GM12878 (cell line): ENCODE measurements at regions not wholly inside any gene's neighbourhood (a gene's known extent, or its start where the extent isn't known, plus 50 kb on each side); places are given as distances from the start of the nearest gene placed in this dataset.

Experiments
- ATAC-seq: fragments of 200-7000 bp; cut with Tn5 transposase; 3 replicates; pipeline ENCODE4 v1.9.1; 2020; ENCODE audit warnings: mild to moderate bottlenecking, moderate library complexity
- BruUV-seq: library from RNA; stranded (reverse); fragments of 400-500 nt; replicated peaks from 2 replicates; lab custom pipeline; 2021; lab: Mats Ljungman, UMichigan
- CTCF ChIA-PET: fragments of 300-600 bp; sonication (Branson Sonifier 250); formaldehyde crosslinking; extraction: SDS; loops from one replicate; lab custom pipeline; 2021; ENCODE audit warnings: inconsistent platforms; lab: Yijun Ruan, JAX
- POLR2A ChIA-PET: fragments of 350-600 bp; formaldehyde crosslinking; extraction: SDS; loops from one replicate; lab custom pipeline; 2021; ENCODE audit warnings: inconsistent platforms; lab: Charles Lee
- RAD21 ChIA-PET: fragments of 300-600 bp; sonication (Branson Sonifier 250); formaldehyde crosslinking; loops from one replicate; lab custom pipeline; 2023; ENCODE audit warnings: antibody characterized with exemption; ENCODE audit not compliant: unreplicated experiment; lab: Charles Lee
- SMC1A ChIA-PET: fragments of 300-600 bp; sonication (Branson Sonifier 250); formaldehyde crosslinking; loops from one replicate; lab custom pipeline; 2023; ENCODE audit not compliant: unreplicated experiment, uncharacterized antibody; lab: Charles Lee
- DNase-seq: peaks from one replicate; pipeline ENCODE4 v3.0.0-alpha.2; 2011; ENCODE audit warnings: low read depth, low spot score
- FAIRE-seq: peaks from 3 replicates; lab custom pipeline; 2011; peaks lifted over from hg19 to GRCh38; lab: Jason Lieb, UNC
- H2AFZ ChIP-seq: 2 replicates; pipeline ENCODE4 v1.6.0; 2011; ENCODE audit warnings: low read depth, low read length, control low read depth; ENCODE audit not compliant: control insufficient read depth
- H3K27ac ChIP-seq: 2 replicates; pipeline ENCODE4 v1.5.1; 2011; ENCODE audit warnings: control low read depth; ENCODE audit not compliant: control insufficient read depth, insufficient read depth
- H3K27me3 ChIP-seq, 2 experiments: replicated peaks in 1 of 2; 2 replicates each; pipeline versions ENCODE4 v1.6.0 to v1.6.1; 2011; ENCODE audit warnings: low read length in 1 of 2; ENCODE audit not compliant: control insufficient read depth in 2 of 2, insufficient read depth in 2 of 2
- H3K36me3 ChIP-seq, 2 experiments: 2 replicates each; pipeline ENCODE4 v1.5.1; 2011; ENCODE audit warnings: low read length in 1 of 2; ENCODE audit not compliant: control insufficient read depth in 2 of 2, insufficient read depth in 2 of 2
- H3K4me1 ChIP-seq: 2 replicates; pipeline ENCODE4 v1.6.1; 2011; ENCODE audit warnings: mild to moderate bottlenecking, low read length, moderate library complexity, mixed read lengths; ENCODE audit not compliant: control insufficient read depth, insufficient read depth
- H3K4me2 ChIP-seq: 2 replicates; pipeline ENCODE4 v1.6.0; 2011; ENCODE audit warnings: control low read depth; ENCODE audit not compliant: control insufficient read depth, insufficient read depth
- H3K4me3 ChIP-seq: fragments of 200-600 bp; sonication (generic); 2 replicates; pipeline ENCODE4 v1.5.1; 2016
- H3K79me2 ChIP-seq: 2 replicates; pipeline ENCODE4 v1.6.0; 2011; ENCODE audit warnings: low read length; ENCODE audit not compliant: control insufficient read depth, insufficient read depth
- H3K9ac ChIP-seq: 2 replicates; pipeline ENCODE4 v1.8.0; 2011; ENCODE audit warnings: low read length, control low read depth, mixed read lengths; ENCODE audit not compliant: control insufficient read depth, insufficient read depth
- H3K9me3 ChIP-seq: replicated peaks from 3 replicates; pipeline ENCODE4 v1.5.1; 2011; ENCODE audit warnings: mild to moderate bottlenecking, low read length; ENCODE audit not compliant: control insufficient read depth, insufficient read depth
- H4K20me1 ChIP-seq: 2 replicates; pipeline ENCODE4 v1.6.0; 2011; ENCODE audit not compliant: control insufficient read depth, insufficient read depth
- CEBPB ChIP-seq, 2 experiments: fragments of 150-350 bp in 1 of 2; IDR thresholded peaks; 2 replicates each; pipeline ENCODE4 v1.6.1; 2012 to 2014; ENCODE audit warnings: low read depth in 2 of 2, low read length in 2 of 2, borderline replicate concordance in 1 of 2, inconsistent platforms in 1 of 2
- E2F8 ChIP-seq: fragments of 450-650 bp; IDR thresholded peaks from 2 replicates; pipeline ENCODE4 v1.6.1; 2018; ENCODE audit warnings: mild to moderate bottlenecking, low read depth, moderate library complexity; ENCODE audit not compliant: partially characterized antibody
- EP300 ChIP-seq, 2 experiments: fragments of 150-350 bp in 1 of 2; IDR thresholded peaks; 2 replicates each; pipeline ENCODE4 v1.6.1; 2011 to 2012; ENCODE audit warnings: low read depth in 2 of 2, low read length in 2 of 2, borderline replicate concordance in 1 of 2, improper control_type of control experiment in 1 of 2, inconsistent platforms in 1 of 2; ENCODE audit not compliant: control insufficient read depth in 1 of 2
- MYC ChIP-seq: IDR thresholded peaks from 2 replicates; pipeline ENCODE4 v1.6.1; 2011; ENCODE audit warnings: mild to moderate bottlenecking, low read length, moderate library complexity, inconsistent platforms; ENCODE audit not compliant: insufficient read depth, insufficient replicate concordance, insufficient read length, severe bottlenecking
- RB1 ChIP-seq: fragments of 450-650 bp; formaldehyde crosslinking; IDR thresholded peaks from 2 replicates; pipeline ENCODE4 v1.6.1; 2017; ENCODE audit warnings: mild to moderate bottlenecking, borderline replicate concordance
- RELB ChIP-seq: fragments of 450-650 bp; IDR thresholded peaks from 2 replicates; pipeline ENCODE4 v1.6.1; 2017; ENCODE audit warnings: low read depth, mild to moderate bottlenecking, moderate library complexity
- RUNX3 ChIP-seq: IDR thresholded peaks from 2 replicates; pipeline ENCODE4 v1.6.1; 2012; ENCODE audit warnings: low read length, inconsistent platforms
- SMC3 ChIP-seq: IDR thresholded peaks from 2 replicates; pipeline ENCODE4 v1.6.1; 2011; ENCODE audit warnings: low read length, improper control_type of control experiment, borderline replicate concordance
- SREBF1 ChIP-seq: IDR thresholded peaks from 2 replicates; pipeline ENCODE4 v1.6.1; 2012; ENCODE audit warnings: mild to moderate bottlenecking, low read length
- WRNIP1 ChIP-seq: IDR thresholded peaks from 2 replicates; pipeline ENCODE4 v1.6.1; 2011; ENCODE audit warnings: low read depth, low read length, improper control_type of control experiment, borderline replicate concordance
- ZNF592 ChIP-seq: fragments of 450-650 bp; IDR thresholded peaks from 2 replicates; pipeline ENCODE4 v1.6.1; 2017; ENCODE audit warnings: mild to moderate bottlenecking, moderate library complexity
- WGBS: methylation state at CpG from one replicate; pipeline ENCODE4 v1.1.6; 2016; ENCODE audit warnings: low lambda C conversion rate; ENCODE audit not compliant: insufficient replicate concordance, insufficient coverage; ENCODE audit errors: missing lambda C conversion rate; 5-methylcytosine and 5-hydroxymethylcytosine counted together
- in situ Hi-C: fragments of 300-500 bp; cut with MboI; formaldehyde crosslinking; loops from 9 replicates; pipeline ENCODE4 v1.14.3; 2018; ENCODE audit warnings: mixed read lengths
- intact Hi-C: fragments of 100-400 bp; cut with micrococcal nuclease; formaldehyde crosslinking; loops from one replicate; pipeline ENCODE4 v1.14.2; 2022; ENCODE audit not compliant: unreplicated experiment
- TF ChIP-seq, protein P1 (sequence below): IDR thresholded peaks from 2 replicates; pipeline ENCODE4 v1.6.1; 2011; ENCODE audit warnings: low read depth, low read length, improper control_type of control experiment, borderline replicate concordance

- H3K9ac ChIP-seq = no peak overlapping the region
- H3K4me1 ChIP-seq = peaks cover 5% of the 10 kb centered on the region; the same call in 1 of the 2 replicates
- H2AFZ ChIP-seq = no peak overlapping the region; the same call in none of the 2 replicates
- POLR2A ChIA-PET = no interaction called here
- ATAC-seq (peak; percentile 69), FAIRE-seq (no peak), DNase-seq (no peak)
- 32% methylated on average over 9 of the region's 9 CpGs for WGBS
- H3K9me3 ChIP-seq = peaks cover 2% of the 10 kb centered on the region; the same call in 2 of the 3 replicates
- CTCF ChIA-PET = interaction anchor here (1.3 kb wide), 1 partner anchor 665 kb away, joined by 3 read pairs; no protein-coding TSS in a partner anchor
- intact Hi-C loops = no loop called here
- RAD21 ChIA-PET = no interaction called here
- no peaks in the 10 kb centered on the region for H3K79me2 ChIP-seq
- SMC1A ChIA-PET = no interaction called here
- H3K27me3 ChIP-seq = no peaks in the 10 kb centered on the region
- no peak overlapping the region; the same call in 1 of the 2 replicates for H3K27ac ChIP-seq
- no peak overlapping the region for H3K4me3 ChIP-seq
- no TSS peak for BruUV-seq
- in situ Hi-C loops = no loop called here
- no peaks in the 10 kb centered on the region for H4K20me1 ChIP-seq
- no peaks in the 10 kb centered on the region for H3K36me3 ChIP-seq
- peak overlapping the region; percentile 28; the same call in 1 of the 2 replicates for H3K4me2 ChIP-seq
- TF ChIP-seq ZNF592 (no peak), EP300 (IDR thresholded peaks at IDR 0.05; ENCODE audit: borderline replicate concordance in 1 of 2, control insufficient read depth in 1 of 2, low read depth in 2 of 2, low read length in 2 of 2) (no peak), WRNIP1 (0 out of 2 replicates have a peak, but pooled peaks have one; percentile 50), E2F8 (no peak), RUNX3 (peak; percentile 58; the same call in 1 of the 2 replicates), SREBF1 (no peak), CEBPB (IDR thresholded peaks at IDR 0.05; ENCODE audit: borderline replicate concordance in 1 of 2, low read depth in 2 of 2, low read length in 2 of 2) (no peak), RB1 (no peak), RELB (no peak), SMC3 (no peak), MYC (no peak)
- TF ChIP-seq, protein P1, sequence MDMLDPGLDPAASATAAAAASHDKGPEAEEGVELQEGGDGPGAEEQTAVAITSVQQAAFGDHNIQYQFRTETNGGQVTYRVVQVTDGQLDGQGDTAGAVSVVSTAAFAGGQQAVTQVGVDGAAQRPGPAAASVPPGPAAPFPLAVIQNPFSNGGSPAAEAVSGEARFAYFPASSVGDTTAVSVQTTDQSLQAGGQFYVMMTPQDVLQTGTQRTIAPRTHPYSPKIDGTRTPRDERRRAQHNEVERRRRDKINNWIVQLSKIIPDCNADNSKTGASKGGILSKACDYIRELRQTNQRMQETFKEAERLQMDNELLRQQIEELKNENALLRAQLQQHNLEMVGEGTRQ = no peak
These were observed 400.8 kb upstream of the PROK2 start for GRCh38 chr3:72185549-72186399.
